Daoy (cell line): ENCODE measurements at regions not wholly inside any gene's neighbourhood (a gene's known extent, or its start where the extent isn't known, plus 50 kb on each side); places are given as distances from the start of the nearest gene placed in this dataset.

Experiments
- DNase-seq: peaks from one replicate; pipeline ENCODE4 v3.0.0-alpha.2; 2015; ENCODE audit warnings: low read depth

- no peak for DNase-seq
These were observed 405.1 kb upstream of the CYRIA start for GRCh38 chr2:17070711-17071110.

GRCh38 chr2:17069564-17069963 is 403.9 kb upstream of the CYRIA start:
- no peak for DNase-seq

- no peak for DNase-seq
These were observed 402.4 kb upstream of the CYRIA start for GRCh38 chr2:17068021-17068420.

- DNase-seq = no peak
These were observed 399.9 kb upstream of the CYRIA start for GRCh38 chr2:17065536-17065935.

DNA sequence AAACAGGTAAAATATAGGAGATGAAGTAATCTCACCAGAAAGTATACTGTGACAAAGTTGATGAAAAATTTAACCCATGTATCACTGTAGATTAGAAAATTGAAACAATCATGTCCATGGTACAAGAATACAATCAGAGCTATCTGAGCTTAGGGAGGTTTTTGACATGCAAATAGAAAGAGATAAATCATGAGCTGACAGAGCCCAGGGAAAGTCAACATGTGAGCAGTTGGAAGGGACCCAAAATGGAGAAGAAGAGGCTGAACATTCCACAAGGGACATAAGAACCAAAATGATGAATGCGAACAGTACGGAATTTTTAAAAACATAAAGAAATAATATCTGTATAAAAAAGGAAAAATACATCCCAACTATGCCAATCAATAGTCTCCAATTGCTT is 395.4 kb upstream of the CYRIA start:
- no peak for DNase-seq

DNA sequence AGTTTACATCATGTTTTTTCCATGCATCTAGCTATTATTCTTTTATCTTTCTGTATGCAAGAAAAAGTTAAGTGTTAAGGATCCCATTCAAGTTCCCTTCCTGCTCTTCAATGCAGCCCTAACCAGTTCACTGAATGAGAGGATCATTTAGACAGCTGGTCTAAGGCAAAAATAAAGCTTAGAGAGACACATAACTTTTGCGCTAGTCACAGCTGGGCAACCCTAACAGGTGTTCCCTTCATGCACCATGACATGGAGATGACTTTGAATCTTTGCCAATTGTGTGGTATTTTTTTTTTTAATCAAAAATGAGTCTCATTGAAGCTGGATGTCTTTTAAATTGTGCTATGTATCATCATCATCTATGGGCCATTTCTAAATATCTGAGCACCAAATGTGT is 393.8 kb upstream of the CYRIA start:
- DNase-seq = no peak

GRCh38 chr2:17058772-17059402 is 393.3 kb upstream of the CYRIA start:
- DNase-seq = no peak

- no peak for DNase-seq
These were observed 391.7 kb upstream of the CYRIA start for GRCh38 chr2:17057109-17058017.

- no peak for DNase-seq
These were observed 390.6 kb upstream of the CYRIA start for GRCh38 chr2:17056236-17056635.

DNA sequence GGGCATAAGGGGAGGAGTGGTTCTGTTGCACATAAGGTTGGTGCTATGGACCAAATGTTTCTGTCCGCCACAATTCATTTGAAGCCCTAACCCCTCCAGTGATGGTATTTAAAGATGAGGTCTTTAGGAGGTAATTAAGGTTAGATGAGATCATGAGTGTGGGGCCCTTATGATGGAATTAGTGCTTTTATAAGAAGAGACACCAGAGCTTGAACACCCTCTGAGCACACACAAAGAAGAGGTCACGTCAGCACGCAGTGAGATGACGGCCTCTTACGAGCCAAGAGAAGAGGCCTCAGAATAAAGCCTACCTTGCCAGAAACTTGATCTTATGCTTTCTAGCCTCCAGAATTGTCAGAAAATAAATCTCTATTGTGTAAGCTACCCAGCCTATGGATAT is 386.4 kb upstream of the CYRIA start:
- no peak for DNase-seq

DNA sequence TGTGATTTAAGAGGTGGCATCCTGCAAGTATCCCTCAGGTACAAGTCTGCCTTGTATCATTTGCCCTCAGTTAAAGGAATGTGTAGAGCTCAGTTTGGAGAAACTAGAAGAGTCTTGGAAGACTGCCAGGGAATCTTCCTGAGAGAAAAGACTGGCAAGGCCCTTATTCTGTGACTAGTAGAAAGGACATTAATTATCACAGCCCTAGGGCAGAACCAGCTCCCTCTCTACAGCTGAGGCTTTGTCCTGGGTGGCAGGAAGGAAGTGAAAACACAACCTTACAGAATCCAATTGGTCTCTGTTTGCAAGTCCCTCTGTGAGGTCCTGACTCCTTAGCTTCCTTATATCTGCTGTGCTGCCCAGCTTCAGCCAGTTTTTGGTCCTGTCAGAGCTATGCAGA is 385.9 kb upstream of the CYRIA start:
- DNase-seq = no peak

DNA sequence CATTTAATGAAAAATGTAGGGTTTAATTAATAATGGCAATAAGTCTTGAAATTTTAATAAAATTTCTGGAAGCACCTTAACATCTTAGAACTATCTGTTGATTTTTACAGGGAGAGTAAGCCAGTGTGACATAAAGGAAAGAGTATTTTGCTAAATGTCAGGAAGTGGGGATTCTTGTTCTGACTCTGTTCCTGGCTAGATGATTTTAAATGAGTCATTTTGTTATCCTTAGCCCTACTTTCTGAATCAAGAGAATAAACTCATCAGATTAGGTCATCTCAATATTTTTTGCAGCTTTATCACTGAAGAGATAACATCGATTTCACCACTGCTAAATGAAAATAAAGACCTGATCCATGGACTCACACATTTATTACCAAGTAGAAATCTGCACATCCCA is 377.5 kb upstream of the CYRIA start:
- no peak for DNase-seq

- DNase-seq = no peak
These were observed 370.7 kb upstream of the CYRIA start for GRCh38 chr2:17036361-17036760.

- DNase-seq = no peak
These were observed 369.4 kb upstream of the CYRIA start for GRCh38 chr2:17035010-17035409.

GRCh38 chr2:17030047-17030446 is 364.4 kb upstream of the CYRIA start:
- no peak for DNase-seq

GRCh38 chr2:17012297-17012696 is 346.7 kb upstream of the CYRIA start:
- DNase-seq = no peak

DNA sequence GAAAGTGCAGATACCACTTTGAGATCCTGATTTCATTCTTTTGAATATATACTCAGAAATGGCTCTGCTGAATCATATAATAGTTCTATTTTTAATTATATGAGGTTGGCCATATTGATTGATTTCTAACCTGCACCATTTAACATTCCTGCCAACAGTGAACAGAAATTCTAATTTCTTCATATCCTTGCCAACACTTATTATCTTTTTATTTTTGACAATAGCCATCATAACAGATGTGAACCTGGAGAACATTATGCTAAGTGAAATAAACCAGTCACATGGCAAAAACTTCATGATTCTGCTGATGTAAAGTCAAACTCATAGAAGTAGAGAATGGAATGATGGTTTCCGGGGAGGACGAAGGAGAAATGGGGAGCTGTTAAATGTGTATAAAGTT is 344.5 kb upstream of the CYRIA start:
- DNase-seq = no peak

DNA sequence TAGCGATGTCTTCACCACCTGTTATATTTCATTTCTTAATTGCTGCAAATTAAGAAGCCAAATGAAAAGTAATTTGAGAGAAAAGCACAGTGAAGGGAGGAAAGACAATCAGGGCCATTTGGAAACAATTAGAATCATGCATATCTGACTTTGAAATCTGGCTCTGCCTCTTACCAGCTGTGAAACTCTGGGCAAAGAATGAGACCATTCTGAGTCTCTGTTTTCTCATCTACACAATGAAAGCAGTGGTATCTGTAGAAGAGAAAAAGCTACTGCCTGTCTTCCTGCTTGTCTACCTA is 334.5 kb upstream of the CYRIA start:
- DNase-seq = no peak

- DNase-seq = no peak
These were observed 333.9 kb upstream of the CYRIA start for GRCh38 chr2:16999347-17000183.

GRCh38 chr2:16978301-16978700 is 312.7 kb upstream of the CYRIA start:
- DNase-seq = no peak

- no peak for DNase-seq
These were observed 309.1 kb upstream of the CYRIA start for GRCh38 chr2:16974688-16975087.

- DNase-seq = no peak
These were observed 308.1 kb upstream of the CYRIA start for GRCh38 chr2:16973586-16974286.
